HepG2 (cell line): ENCODE measurements at regions not wholly inside any gene's neighbourhood (a gene's known extent, or its start where the extent isn't known, plus 50 kb on each side); places are given as distances from the start of the nearest gene placed in this dataset.

ENCODE experiments used
- ATAC-seq: fragments of 200-7000 bp; cut with Tn5 transposase; 3 replicates; pipeline ENCODE4 v1.9.1; 2020; ENCODE audit warnings: mild to moderate bottlenecking, moderate library complexity
- BruUV-seq: library from RNA; stranded (reverse); fragments of 400-500 nt; replicated peaks from 2 replicates; lab custom pipeline; 2021; lab: Mats Ljungman, UMichigan
- CTCF ChIA-PET: fragments of 300-600 bp; formaldehyde crosslinking; extraction: SDS; loops from one replicate; lab custom pipeline; 2021; ENCODE audit warnings: low total read pairs, inconsistent platforms, low intra/inter-chr PET ratio; lab: Yijun Ruan, JAX
- POLR2A ChIA-PET: fragments of 350-600 bp; sonication (Branson Sonifier 250); formaldehyde crosslinking; loops from one replicate; lab custom pipeline; 2020; ENCODE audit warnings: antibody characterized with exemption, inconsistent platforms; lab: Yijun Ruan, JAX
- DNase-seq: peaks from one replicate; pipeline ENCODE4 v3.0.0-alpha.2; 2015; ENCODE audit warnings: low spot score
- FAIRE-seq: peaks from 3 replicates; lab custom pipeline; 2011; peaks lifted over from hg19 to GRCh38; lab: Jason Lieb, UNC
- H2AFZ ChIP-seq: one replicate; pipeline ENCODE4 v1.6.1; 2011; ENCODE audit warnings: low read length, inconsistent platforms
- H3K27ac ChIP-seq: fragments of 300-600 bp; 3 replicates; pipeline ENCODE4 v1.8.0; 2011; ENCODE audit warnings: mixed run types, mild to moderate bottlenecking, mixed read lengths, low read length, inconsistent platforms; ENCODE audit not compliant: insufficient read depth; ENCODE audit errors: extremely low read length
- H3K27me3 ChIP-seq, 2 experiments: fragments of 200-600 bp in 1 of 2; 2 replicates in 1 of 2; 3 replicates in 1 of 2; pipeline versions ENCODE4 v1.6.0 to v1.8.0; 2011; ENCODE audit warnings: low read length in 2 of 2, mild to moderate bottlenecking in 2 of 2, moderate library complexity in 2 of 2, inconsistent platforms in 1 of 2; ENCODE audit not compliant: insufficient read depth in 2 of 2, control insufficient read depth in 1 of 2
- H3K36me3 ChIP-seq, 2 experiments: fragments of 200-600 bp in 1 of 2; replicated peaks in 1 of 2; 2 replicates in 1 of 2; 3 replicates in 1 of 2; pipeline versions ENCODE4 v1.5.1 to v1.8.0; 2011; ENCODE audit warnings: low read length in 2 of 2, inconsistent platforms in 1 of 2; ENCODE audit not compliant: insufficient read depth in 2 of 2, control insufficient read depth in 1 of 2
- H3K4me1 ChIP-seq: 2 replicates; pipeline ENCODE4 v1.5.1; 2012; ENCODE audit warnings: low read length, inconsistent platforms; ENCODE audit not compliant: insufficient read depth
- H3K4me2 ChIP-seq: 2 replicates; pipeline ENCODE4 v1.6.0; 2011; ENCODE audit warnings: low read depth, low read length, inconsistent platforms
- H3K4me3 ChIP-seq, 3 experiments: fragments of 200-600 bp in 1 of 3; sonication (generic), shearing (Covaris generic) in 1 of 3; replicated peaks in 1 of 3; 2 replicates each; pipeline ENCODE4 v1.5.1; 2011 to 2016; ENCODE audit warnings: low read length in 3 of 3, inconsistent platforms in 2 of 3, low read depth in 2 of 3, mild to moderate bottlenecking in 2 of 3, control low read depth in 1 of 3, mixed read lengths in 1 of 3; ENCODE audit not compliant: insufficient read depth in 1 of 3
- H3K79me2 ChIP-seq: one replicate; pipeline ENCODE4 v1.6.1; 2011; ENCODE audit warnings: low read length, inconsistent platforms; ENCODE audit not compliant: insufficient read depth
- H3K9ac ChIP-seq: 2 replicates; pipeline ENCODE4 v1.6.0; 2011; ENCODE audit warnings: mild to moderate bottlenecking, low read depth, low read length, inconsistent platforms; ENCODE audit not compliant: insufficient read depth
- H3K9me3 ChIP-seq: 2 replicates; pipeline ENCODE4 v1.5.1; 2012; ENCODE audit warnings: mild to moderate bottlenecking, low read length
- H4K20me1 ChIP-seq: 2 replicates; pipeline ENCODE4 v1.6.0; 2011; ENCODE audit warnings: inconsistent platforms, mild to moderate bottlenecking, low read length, moderate library complexity; ENCODE audit not compliant: insufficient read depth
- ELF3 ChIP-seq: IDR thresholded peaks from 2 replicates; pipeline ENCODE4 v1.6.1; 2016; ENCODE audit warnings: missing genetic modification reagents, missing compliant biosample characterization
- FOXA3 ChIP-seq: IDR thresholded peaks from 2 replicates; pipeline ENCODE4 v1.6.1; 2016; ENCODE audit warnings: missing genetic modification reagents, missing compliant biosample characterization
- MTA1 ChIP-seq: sonication (generic); formaldehyde crosslinking; IDR thresholded peaks from 2 replicates; pipeline ENCODE4 v1.4.0; 2020; ENCODE audit warnings: missing genetic modification reagents, mild to moderate bottlenecking, borderline replicate concordance
- SMAD1 ChIP-seq: sonication (generic); formaldehyde crosslinking; IDR thresholded peaks from 2 replicates; pipeline ENCODE4 v1.4.0; 2020; ENCODE audit warnings: missing genetic modification reagents, low read depth, mild to moderate bottlenecking, borderline replicate concordance
- ZBTB4 ChIP-seq: sonication (generic); formaldehyde crosslinking; IDR thresholded peaks from 2 replicates; pipeline ENCODE4 v1.4.0; 2020; ENCODE audit warnings: missing genetic modification reagents, mild to moderate bottlenecking, borderline replicate concordance
- ZNF18 ChIP-seq: sonication (generic); formaldehyde crosslinking; IDR thresholded peaks from 2 replicates; pipeline ENCODE4 v1.8.0; 2022; ENCODE audit warnings: mild to moderate bottlenecking, missing genetic modification reagents; ENCODE audit not compliant: insufficient replicate concordance
- WGBS: methylation state at CpG from one replicate; pipeline ENCODE4 v1.1.6; 2017; ENCODE audit warnings: low lambda C conversion rate; 5-methylcytosine and 5-hydroxymethylcytosine counted together
- in situ Hi-C: cut with HindIII; loops from 2 replicates; pipeline ENCODE4 v1.10.0; 2017; ENCODE audit warnings: low pct_unique_long_range_greater_than_20kb; ENCODE audit not compliant: extremely low pct_ligation_motif_present
- intact Hi-C: fragments of 100-400 bp; cut with micrococcal nuclease; formaldehyde crosslinking; loops from one replicate; pipeline ENCODE4 v1.10.0; 2022; ENCODE audit not compliant: unreplicated experiment

- H3K27me3 ChIP-seq = no peaks in the 10 kb centered on the region
- no TSS peak for BruUV-seq
Observed at GRCh38 chr3:191020730-191021396, 158.4 kb upstream of the GMNC start.

More at GRCh38 chr3:191020730-191021396, 158.4 kb upstream of the GMNC start:
- Histone ChIP-seq H3K36me3 (no peaks in the 10 kb centered on the region), H3K4me2 (no peak overlapping the region), H3K9ac (no peak overlapping the region), H3K4me1 (no peaks in the 10 kb centered on the region), H3K79me2 (no peaks in the 10 kb centered on the region), H3K4me3 (no peak overlapping the region), H3K27ac (no peak overlapping the region), H3K9me3 (no peaks in the 10 kb centered on the region), H2AFZ (no peak overlapping the region), H4K20me1 (no peaks in the 10 kb centered on the region)
- TF ChIP-seq ELF3 (CRISPR knock-in tag) (no peak), SMAD1 (no peak), ZBTB4 (no peak), FOXA3 (CRISPR knock-in tag) (no peak), ZNF18 (CRISPR knock-in tag) (no peak), MTA1 (no peak)
- DNase-seq = no peak
- intact Hi-C loops = no loop called here
- 0% methylated on average over 2 of the region's 2 CpGs for WGBS
- CTCF ChIA-PET = no interaction called here
- in situ Hi-C loops = no loop called here
- POLR2A ChIA-PET = no interaction called here
- ATAC-seq = no peak
- no peak for FAIRE-seq
